B cell (primary cell): ENCODE measurements at regions not wholly inside any gene's neighbourhood (a gene's known extent, or its start where the extent isn't known, plus 50 kb on each side); places are given as distances from the start of the nearest gene placed in this dataset.

Source experiments
- ATAC-seq: fragments of 200-7000 bp; cut with Tn5 transposase; one replicate; pipeline ENCODE4 v1.10.0; 2021; ENCODE audit warnings: low read depth, mild to moderate bottlenecking, moderate number of reproducible peaks, moderate library complexity
- CTCF ChIA-PET: fragments of 350-600 bp; sonication (Branson Sonifier 250); formaldehyde crosslinking; loops from one replicate; lab custom pipeline; 2021; ENCODE audit warnings: antibody characterized with exemption, inconsistent platforms; lab: Charles Lee
- POLR2A ChIA-PET: fragments of 350-600 bp; sonication (Branson Sonifier 250); formaldehyde crosslinking; loops from one replicate; lab custom pipeline; 2021; ENCODE audit warnings: antibody characterized with exemption; lab: Charles Lee
- DNase-seq: peaks from one replicate; pipeline ENCODE4 v3.0.0; 2013
- H2AFZ ChIP-seq: 2 replicates; pipeline ENCODE4 v1.6.1; 2012; ENCODE audit warnings: mild to moderate bottlenecking, low read depth, low read length; ENCODE audit not compliant: insufficient read depth, poor library complexity, severe bottlenecking
- H3K27ac ChIP-seq, 2 donors: 1 replicate in 1 of 2; 2 replicates in 1 of 2; pipeline ENCODE4 v1.5.1; 2012 to 2013; ENCODE audit warnings: low read length in 2 of 2, mild to moderate bottlenecking in 2 of 2, moderate library complexity in 1 of 2
- H3K27me3 ChIP-seq, 4 experiments: fragments of 200-600 bp in 1 of 4; sonication (generic) in 1 of 4; replicated peaks in 1 of 4; 1 replicate in 2 of 4; 2 replicates in 2 of 4; pipeline versions ENCODE4 v1.6.1 to v1.7.0; 2013 to 2016; ENCODE audit warnings: low read length in 3 of 4, mild to moderate bottlenecking in 2 of 4, mixed read lengths in 1 of 4, moderate library complexity in 1 of 4; ENCODE audit not compliant: insufficient read depth in 4 of 4, control insufficient read depth in 3 of 4; ENCODE audit errors: control extremely low read depth in 1 of 4
- H3K36me3 ChIP-seq, 2 experiments: replicated peaks in 1 of 2; 1 replicate in 1 of 2; 2 replicates in 1 of 2; pipeline versions ENCODE4 v1.6.1 to v1.7.1; 2013; ENCODE audit warnings: low read length in 1 of 2; ENCODE audit not compliant: insufficient read depth in 2 of 2, control insufficient read depth in 1 of 2; ENCODE audit errors: control extremely low read depth in 1 of 2, extremely low read depth in 1 of 2
- H3K4me1 ChIP-seq, 2 donors: fragments of 200-600 bp in 1 of 2; sonication (generic) in 1 of 2; 1 replicate in 1 of 2; 2 replicates in 1 of 2; pipeline versions ENCODE4 v1.5.1 to v1.6.1; 2013 to 2017; ENCODE audit warnings: low read length in 2 of 2; ENCODE audit not compliant: control insufficient read depth in 2 of 2, insufficient read depth in 2 of 2
- H3K4me2 ChIP-seq: replicated peaks from 2 replicates; pipeline ENCODE3; 2012; ENCODE audit warnings: mild to moderate bottlenecking, low read depth, low read length; ENCODE audit not compliant: poor library complexity, severe bottlenecking
- H3K4me3 ChIP-seq, 5 experiments: fragments of 200-600 bp in 1 of 5; sonication (generic) in 1 of 5; 1 replicate in 3 of 5; 2 replicates in 2 of 5; pipeline versions ENCODE4 v1.5.1 to v1.7.0; 2011 to 2016; ENCODE audit warnings: low read length in 4 of 5, mild to moderate bottlenecking in 4 of 5, low read depth in 2 of 5, control low read depth in 1 of 5, moderate library complexity in 1 of 5; ENCODE audit not compliant: insufficient read depth in 1 of 5; ENCODE audit errors: control extremely low read depth in 1 of 5, extremely low read depth in 1 of 5
- H3K79me2 ChIP-seq: fragments of 200-600 bp; sonication (generic); one replicate; pipeline ENCODE4 v1.6.0; 2016; ENCODE audit warnings: low read length; ENCODE audit not compliant: control insufficient read depth, insufficient read depth
- H3K9ac ChIP-seq: fragments of 200-600 bp; sonication (generic); 2 replicates; pipeline ENCODE4 v1.6.1; 2017; ENCODE audit warnings: mild to moderate bottlenecking, low read length, moderate library complexity
- H3K9me3 ChIP-seq, 3 donors: one replicate each; pipeline versions ENCODE4 v1.6.1 to v1.7.1; 2013; ENCODE audit warnings: low read length in 2 of 3; ENCODE audit not compliant: control insufficient read depth in 2 of 3, insufficient read depth in 1 of 3; ENCODE audit errors: control extremely low read depth in 1 of 3
- H4K20me1 ChIP-seq: 2 replicates; pipeline ENCODE4 v1.6.0; 2012; ENCODE audit warnings: mild to moderate bottlenecking, low read length; ENCODE audit not compliant: insufficient read depth, control insufficient read depth, poor library complexity, severe bottlenecking
- H3K27ac Mint-ChIP-seq: one replicate; pipeline ENCODE4 v1.8.0; 2021; ENCODE audit warnings: mixed read lengths
- H3K27me3 Mint-ChIP-seq: one replicate; pipeline ENCODE4 v1.8.0; 2021; ENCODE audit warnings: mixed read lengths
- H3K4me1 Mint-ChIP-seq: one replicate; pipeline ENCODE4 v1.8.0; 2021; ENCODE audit warnings: mixed read lengths
- H3K4me3 Mint-ChIP-seq: one replicate; pipeline ENCODE4 v1.8.0; 2021; ENCODE audit warnings: mixed read lengths
- H3K9me3 Mint-ChIP-seq: one replicate; pipeline ENCODE4 v1.8.0; 2022; ENCODE audit warnings: mixed read lengths; ENCODE audit not compliant: insufficient read depth
- EZH2 ChIP-seq: IDR thresholded peaks from 2 replicates; pipeline ENCODE4 v1.6.1; 2012; ENCODE audit warnings: borderline replicate concordance, low read depth, mild to moderate bottlenecking, moderate library complexity, low read length; ENCODE audit not compliant: insufficient read depth, poor library complexity, severe bottlenecking
- WGBS: methylation state at CpG from one replicate; pipeline ENCODE4 v1.1.5; 2013; ENCODE audit warnings: missing lambda C conversion rate; ENCODE audit not compliant: insufficient coverage; 5-methylcytosine and 5-hydroxymethylcytosine counted together
- intact Hi-C: fragments of 100-400 bp; cut with micrococcal nuclease; formaldehyde crosslinking; loops from one replicate; pipeline ENCODE4 v1.10.0; 2022
- TF ChIP-seq, protein P1 (sequence below): fragments of 200-600 bp; IDR thresholded peaks from one replicate; pipeline ENCODE4 v1.8.0; 2022; ENCODE audit warnings: antibody characterized with exemption, mild to moderate bottlenecking

DNA sequence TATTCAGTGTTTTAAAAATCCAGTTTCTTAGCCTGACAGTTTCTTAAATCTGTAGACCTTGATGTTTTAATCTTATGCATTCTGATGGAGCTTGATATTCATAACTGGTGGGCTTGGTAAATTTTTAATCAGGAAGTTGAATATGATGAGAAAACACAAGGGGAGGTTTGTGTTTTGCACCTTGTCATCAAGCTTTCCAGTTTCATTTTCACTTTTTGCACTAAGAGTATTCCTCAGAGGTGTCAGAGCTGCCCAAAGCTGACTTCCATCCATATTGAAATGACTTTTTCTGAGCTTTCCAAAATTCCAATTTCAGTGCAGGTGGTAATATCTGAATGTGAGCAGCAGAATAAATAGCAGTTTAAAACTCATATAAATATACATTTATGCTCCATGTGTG lies 555.0 kb upstream of the RBFOX1 start:
- no peak overlapping the region for H3K4me2 ChIP-seq
- no peak overlapping the region for H3K4me3 ChIP-seq
- no peaks in the 10 kb centered on the region for H3K36me3 ChIP-seq

GRCh38 chr16:6775712-6776111 lies 556.9 kb upstream of the RBFOX1 start:
- DNase-seq (no peak), ATAC-seq (no peak)
- no peaks in the 10 kb centered on the region for H3K4me1 ChIP-seq
- no peak overlapping the region for H3K9ac ChIP-seq
- no peak overlapping the region for H3K4me3 Mint-ChIP-seq
- peaks cover 0 to 4% (median 0%) of the 10 kb centered on the region in 3 donors for H3K9me3 ChIP-seq
- CTCF ChIA-PET: no interaction called here
- intact Hi-C loops: no loop called here
- H3K36me3 ChIP-seq: no peaks in the 10 kb centered on the region
- H3K27ac Mint-ChIP-seq: no peak overlapping the region
- H3K27ac ChIP-seq: no peak overlapping the region
- H4K20me1 ChIP-seq: no peaks in the 10 kb centered on the region
- peaks cover 7% of the 10 kb centered on the region for H3K9me3 Mint-ChIP-seq
- no peak overlapping the region for H2AFZ ChIP-seq
- POLR2A ChIA-PET: no interaction called here
- H3K79me2 ChIP-seq: no peaks in the 10 kb centered on the region
- no peaks in the 10 kb centered on the region for H3K27me3 ChIP-seq
- no peak for TF ChIP-seq EZH2
- WGBS: 95% methylated on average over 6 of the region's 7 CpGs
- no peak overlapping the region for H3K4me3 ChIP-seq
- no peaks in the 10 kb centered on the region for H3K4me1 Mint-ChIP-seq
- H3K4me2 ChIP-seq: no peak overlapping the region
- H3K27me3 Mint-ChIP-seq: no peaks in the 10 kb centered on the region

More for the DNA sequence above, 555.0 kb upstream of the RBFOX1 start:
- Mint-ChIP-seq H3K4me3 (no peak overlapping the region), H3K9me3 (peaks cover 9% of the 10 kb centered on the region), H3K27ac (no peak overlapping the region), H3K4me1 (no peaks in the 10 kb centered on the region), H3K27me3 (no peaks in the 10 kb centered on the region)
- intact Hi-C loops: no loop called here
- Histone ChIP-seq H3K9ac (no peak overlapping the region), H2AFZ (no peak overlapping the region), H3K4me1 (no peaks in the 10 kb centered on the region), H3K9me3 (peaks cover 0 to 4% (median 0%) of the 10 kb centered on the region in 3 donors), H3K27ac (no peak overlapping the region), H3K79me2 (no peaks in the 10 kb centered on the region), H4K20me1 (no peaks in the 10 kb centered on the region), H3K27me3 (no peaks in the 10 kb centered on the region)
- ChIA-PET CTCF (no interaction called here), POLR2A (no interaction called here)
- TF ChIP-seq, protein P1, sequence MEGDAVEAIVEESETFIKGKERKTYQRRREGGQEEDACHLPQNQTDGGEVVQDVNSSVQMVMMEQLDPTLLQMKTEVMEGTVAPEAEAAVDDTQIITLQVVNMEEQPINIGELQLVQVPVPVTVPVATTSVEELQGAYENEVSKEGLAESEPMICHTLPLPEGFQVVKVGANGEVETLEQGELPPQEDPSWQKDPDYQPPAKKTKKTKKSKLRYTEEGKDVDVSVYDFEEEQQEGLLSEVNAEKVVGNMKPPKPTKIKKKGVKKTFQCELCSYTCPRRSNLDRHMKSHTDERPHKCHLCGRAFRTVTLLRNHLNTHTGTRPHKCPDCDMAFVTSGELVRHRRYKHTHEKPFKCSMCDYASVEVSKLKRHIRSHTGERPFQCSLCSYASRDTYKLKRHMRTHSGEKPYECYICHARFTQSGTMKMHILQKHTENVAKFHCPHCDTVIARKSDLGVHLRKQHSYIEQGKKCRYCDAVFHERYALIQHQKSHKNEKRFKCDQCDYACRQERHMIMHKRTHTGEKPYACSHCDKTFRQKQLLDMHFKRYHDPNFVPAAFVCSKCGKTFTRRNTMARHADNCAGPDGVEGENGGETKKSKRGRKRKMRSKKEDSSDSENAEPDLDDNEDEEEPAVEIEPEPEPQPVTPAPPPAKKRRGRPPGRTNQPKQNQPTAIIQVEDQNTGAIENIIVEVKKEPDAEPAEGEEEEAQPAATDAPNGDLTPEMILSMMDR: no peak
- TF ChIP-seq EZH2: no peak
- DNase-seq (no peak), ATAC-seq (no peak)
